ENCODE measurements at regions not wholly inside any gene's neighbourhood (a gene's known extent, or its start where the extent isn't known, plus 50 kb on each side); places are given as distances from the start of the nearest gene placed in this dataset.

DNA sequence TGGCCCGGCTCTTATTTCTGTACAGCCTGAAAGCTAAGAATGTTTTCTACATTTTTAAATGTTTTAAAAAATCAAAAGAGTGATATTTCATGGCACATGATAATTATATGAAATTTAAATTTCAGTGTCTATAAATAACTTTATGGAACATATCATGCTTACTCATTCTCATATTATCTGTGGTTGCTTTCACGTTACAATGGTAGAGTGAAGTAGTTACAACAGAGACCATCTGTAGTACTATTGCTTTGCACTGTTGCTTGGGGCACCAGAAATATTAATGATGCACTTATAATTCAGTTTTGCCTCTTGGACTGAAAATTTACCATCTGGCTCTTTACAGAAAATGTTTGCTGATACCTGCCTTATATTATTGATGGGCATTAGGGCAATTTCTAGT, 481.6 kb downstream of the PLPP3 start:
- H4K20me1 ChIP-seq (replicated peaks in 1 of 2; ENCODE audit: control insufficient read depth in 1 of 2, insufficient read depth in 2 of 2, low read length in 2 of 2), result no peaks in the 10 kb centered on the region
- no peaks in the 10 kb centered on the region for H3K79me2 ChIP-seq (ENCODE audit: control insufficient read depth in 1 of 2, insufficient read depth in 2 of 2, low read length in 2 of 2)
- H4K8ac ChIP-seq (ENCODE audit: extremely low read depth, insufficient read depth, low read length), result no peak overlapping the region
- no peak overlapping the region for H3K4ac ChIP-seq (replicated peaks; ENCODE audit: insufficient read length, low read depth, low read length)
- peaks cover 0 to 1% (median 0%) of the 10 kb centered on the region in 4 experiments; a peak in 1 of 7 replicates for H3K27me3 ChIP-seq (replicated peaks in 1 of 4; ENCODE audit: control insufficient read depth in 3 of 4, extremely low read depth in 1 of 4, insufficient read depth in 3 of 4, low read length in 3 of 4)
- H2BK5ac ChIP-seq (ENCODE audit: low read depth, low read length), result no peak overlapping the region
- no peak for TF ChIP-seq CBX5 (IDR thresholded peaks at IDR 0.05; ENCODE audit: low read depth, low read length)
- TF ChIP-seq RNF2 (IDR thresholded peaks at IDR 0.05; ENCODE audit: borderline replicate concordance, low read depth, low read length, missing control alignments, poor library complexity, severe bottlenecking), result no peak
- TF ChIP-seq EZH2 (IDR thresholded peaks at IDR 0.05; ENCODE audit: low read depth, low read length, severe bottlenecking), result no peak
- TF ChIP-seq ZNF274 (IDR thresholded peaks at IDR 0.05; ENCODE audit: borderline replicate concordance, extremely low read depth, low read length), result no peak
- no peak for TF ChIP-seq BACH1 (IDR thresholded peaks at IDR 0.05; ENCODE audit: low read length)
- no peak for TF ChIP-seq EP300 (IDR thresholded peaks at IDR 0.05; ENCODE audit: borderline replicate concordance in 1 of 2, low read depth in 2 of 2, low read length in 2 of 2)
- TF ChIP-seq YY1 (IDR thresholded peaks at IDR 0.05; ENCODE audit: low read depth, low read length), result no peak
- TF ChIP-seq NANOG (IDR thresholded peaks at IDR 0.05; ENCODE audit: insufficient read depth, low read depth, low read length, poor library complexity, severe bottlenecking), result no peak
- TF ChIP-seq CHD1 (IDR thresholded peaks at IDR 0.05; ENCODE audit: low read depth, low read length), result no peak
- no peak overlapping the region for H3K9ac ChIP-seq (replicated peaks in 1 of 4; ENCODE audit: extremely low read depth in 1 of 4, low read depth in 3 of 4, low read length in 3 of 4)
- no peak overlapping the region for H2BK15ac ChIP-seq (ENCODE audit: low read length)
- H3K27ac ChIP-seq (ENCODE audit: low read depth, low read length), result no peak overlapping the region
- H3K9me3 ChIP-seq (ENCODE audit: insufficient read depth in 2 of 2, low read depth in 1 of 2, low read length in 1 of 2), result no peaks in the 10 kb centered on the region
- no peaks in the 10 kb centered on the region for H3K36me3 ChIP-seq (ENCODE audit: control insufficient read depth in 2 of 4, insufficient read depth in 4 of 4, low read length in 3 of 4)
- H2AK5ac ChIP-seq (ENCODE audit: low read depth, low read length), result no peak overlapping the region
- H3K4me1 ChIP-seq (replicated peaks in 1 of 4; ENCODE audit: control insufficient read depth in 3 of 4, insufficient read depth in 4 of 4, low read length in 3 of 4), result peaks cover 0 to 4% (median 2%) of the 10 kb centered on the region in 4 experiments; a peak in 2 of 7 replicates
- H3K4me3 ChIP-seq (ENCODE audit: extremely low read depth in 1 of 4, insufficient read depth in 2 of 4, low read depth in 3 of 4, low read length in 4 of 4), result no peak overlapping the region
- no peak overlapping the region for H4K91ac ChIP-seq (replicated peaks; ENCODE audit: insufficient read length, low read length)
- H3K14ac ChIP-seq (ENCODE audit: insufficient read length), result no peak overlapping the region
- no peak overlapping the region for H2BK12ac ChIP-seq (ENCODE audit: low read depth, low read length)
- H2BK20ac ChIP-seq (ENCODE audit: low read length), result no peak overlapping the region
- no peak overlapping the region for H3K56ac ChIP-seq (replicated peaks; ENCODE audit: insufficient read length, low read depth, low read length)
- no peaks in the 10 kb centered on the region for H3K23me2 ChIP-seq (ENCODE audit: low read depth, low read length)
- CTCF ChIA-PET (ENCODE audit: partially characterized antibody), result no interaction called here
- WGBS, 2 experiments (ENCODE audit: extremely low coverage in 1 of 2, insufficient coverage in 1 of 2, insufficient read length in 1 of 2, insufficient replicate concordance in 2 of 2, low coverage in 1 of 2, low lambda C conversion rate in 2 of 2, missing lambda C conversion rate in 1 of 2), result 93% methylated on average over 2 of the region's 2 CpGs; no CpG with 5 or more reads in 1 of the 2 experiments
- no peak overlapping the region for H2AFZ ChIP-seq (ENCODE audit: low read length)
- POLR2A ChIA-PET (ENCODE audit: partially characterized antibody), result no interaction called here
- DNase-seq (ENCODE audit: low read depth in 1 of 2, low spot score in 2 of 2), result no peak
- no peak for FAIRE-seq
- no peaks in the 10 kb centered on the region for H3K79me1 ChIP-seq (ENCODE audit: low read depth, low read length)
- no peak overlapping the region for H3K23ac ChIP-seq (ENCODE audit: insufficient read length)
- H3K4me2 ChIP-seq (ENCODE audit: insufficient read depth in 1 of 2, low read depth in 2 of 2, low read length in 2 of 2), result no peak overlapping the region
- no peak overlapping the region for H2BK120ac ChIP-seq (replicated peaks; ENCODE audit: low read depth, low read length)
- H3K18ac ChIP-seq (ENCODE audit: extremely low read depth, low read length), result no peak overlapping the region
- no peak overlapping the region for H4K5ac ChIP-seq (ENCODE audit: insufficient read length, low read depth, low read length)
